Suprapubic skin (tissue), 3 donors: ENCODE measurements at regions not wholly inside any gene's neighbourhood (a gene's known extent, or its start where the extent isn't known, plus 50 kb on each side); places are given as distances from the start of the nearest gene placed in this dataset.

Experiments used
- CTCF ChIP-seq, 2 donors: fragments of 200-600 bp in 1 of 2; fragments of 450-650 bp in 1 of 2; sonication (generic) in 1 of 2; IDR thresholded peaks; one replicate each; pipeline ENCODE4 v1.5.1; 2016 to 2019; ENCODE audit warnings: antibody characterized with exemption in 2 of 2, mild to moderate bottlenecking in 1 of 2, moderate library complexity in 1 of 2
- EP300 ChIP-seq: sonication (generic); formaldehyde crosslinking; IDR thresholded peaks from one replicate; pipeline ENCODE4 v1.6.1; 2017; ENCODE audit warnings: antibody characterized with exemption
- POLR2A ChIP-seq, 2 donors: fragments of 450-650 bp; IDR thresholded peaks; one replicate each; pipeline ENCODE4 v1.6.1; 2017; ENCODE audit warnings: antibody characterized with exemption in 2 of 2, mild to moderate bottlenecking in 2 of 2, moderate library complexity in 2 of 2

- TF ChIP-seq CTCF (IDR thresholded peaks at IDR 0.05), result no peak
- no peak for TF ChIP-seq POLR2A (IDR thresholded peaks at IDR 0.05)
- TF ChIP-seq EP300, result no peak
These were observed 292.2 kb downstream of the PREX1 start for GRCh38 chr20:48535556-48535955.
